TTC549 (cell line): ENCODE measurements at regions not wholly inside any gene's neighbourhood (a gene's known extent, or its start where the extent isn't known, plus 50 kb on each side); places are given as distances from the start of the nearest gene placed in this dataset.
"Not testable (repeated sequence)": the region's sequence is repeated elsewhere in the genome, so short reads cannot be mapped to it uniquely, and the experiment has no call there.

ENCODE experiments used
- FAIRE-seq: peaks from 2 replicates; lab custom pipeline; 2012; peaks lifted over from hg19 to GRCh38; lab: Jason Lieb, UNC

- FAIRE-seq, result no peak
Observed at GRCh38 chr5:121008041-121008440, 543.9 kb downstream of the PRR16 start.

- FAIRE-seq, result no peak
Observed at GRCh38 chr5:121009058-121009457, 545.0 kb downstream of the PRR16 start.

DNA sequence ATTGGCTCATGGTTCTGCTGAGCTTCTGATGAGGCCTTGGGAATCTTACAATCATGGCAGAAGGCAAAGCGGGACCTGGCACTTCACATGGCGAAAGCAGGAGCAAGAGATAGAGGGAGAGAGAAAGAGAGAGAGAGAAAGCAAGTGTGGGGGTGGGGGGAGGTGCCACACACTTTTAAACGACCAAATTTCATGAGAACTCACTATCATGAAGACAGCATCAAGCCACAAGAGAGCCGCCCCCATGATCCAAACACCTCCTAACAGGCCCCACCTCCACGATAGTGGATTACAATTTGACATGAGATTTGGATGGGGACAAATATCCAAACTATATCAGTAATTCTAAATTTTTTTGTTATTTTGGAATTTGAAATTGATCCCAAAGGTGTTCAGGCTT, 553.9 kb downstream of the PRR16 start:
- FAIRE-seq, result no peak

GRCh38 chr5:121019106-121019505, 555.0 kb downstream of the PRR16 start:
- no peak for FAIRE-seq

GRCh38 chr5:121019734-121020133, 555.6 kb downstream of the PRR16 start:
- no peak for FAIRE-seq

DNA sequence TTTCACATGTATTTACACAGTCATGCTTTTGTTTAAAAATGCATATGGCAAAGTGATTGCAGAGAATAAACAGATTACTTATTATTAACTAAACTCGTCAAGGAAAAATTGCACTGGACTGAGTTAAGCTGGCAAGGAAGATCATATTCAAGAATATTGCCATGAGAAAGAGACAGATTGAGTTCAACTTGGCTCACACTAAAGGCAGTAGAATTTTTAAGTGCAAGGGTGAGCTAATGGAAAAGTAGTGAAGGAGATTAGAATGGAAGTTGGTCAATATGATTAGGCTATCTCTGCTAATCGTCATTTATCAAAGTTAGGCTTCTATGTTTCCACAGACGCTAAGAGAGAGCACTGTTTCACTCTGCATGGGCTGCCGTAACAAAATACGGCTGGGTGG, 557.6 kb downstream of the PRR16 start:
- no peak for FAIRE-seq

DNA sequence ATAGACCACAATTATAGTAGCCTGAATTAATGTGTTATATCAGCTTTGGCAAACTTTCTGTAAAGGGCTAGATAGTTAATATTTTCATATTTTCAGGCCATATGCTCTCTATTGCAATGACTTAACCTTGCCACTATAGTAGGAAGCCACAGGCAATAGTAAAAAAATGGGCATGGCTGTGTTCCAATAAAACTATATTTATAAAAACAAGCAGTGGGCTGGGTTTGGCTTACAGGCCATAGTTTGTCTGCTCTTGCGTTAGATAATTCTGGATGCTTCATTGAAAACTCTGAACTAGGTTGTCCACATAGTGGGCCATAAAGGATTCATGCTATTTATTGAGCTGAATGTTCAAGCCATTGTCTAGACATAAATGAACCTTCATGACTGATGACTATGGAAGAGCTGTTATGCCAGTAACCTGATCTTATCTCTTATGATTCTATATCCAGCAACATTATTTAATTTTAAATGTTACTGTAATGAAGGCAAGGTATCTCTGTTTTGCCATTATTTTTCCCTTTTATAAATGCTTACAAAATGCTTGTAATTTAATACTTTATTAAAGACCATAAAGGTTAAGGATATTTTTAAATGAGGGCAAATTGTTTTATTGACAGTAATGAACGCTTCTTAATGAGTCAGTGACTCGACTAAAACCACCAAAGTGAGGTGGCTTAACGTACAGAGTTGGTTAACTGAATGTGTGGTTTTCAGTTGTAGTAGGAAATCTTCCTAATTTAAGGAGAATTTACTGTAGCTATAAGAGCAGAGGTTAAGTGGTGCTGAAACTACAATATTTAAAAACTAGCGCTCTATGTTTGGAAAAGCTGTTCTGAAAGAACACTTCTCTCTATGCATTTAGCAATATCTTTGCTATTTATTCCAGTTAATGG, 560.6 kb downstream of the PRR16 start:
- no peak for FAIRE-seq

DNA sequence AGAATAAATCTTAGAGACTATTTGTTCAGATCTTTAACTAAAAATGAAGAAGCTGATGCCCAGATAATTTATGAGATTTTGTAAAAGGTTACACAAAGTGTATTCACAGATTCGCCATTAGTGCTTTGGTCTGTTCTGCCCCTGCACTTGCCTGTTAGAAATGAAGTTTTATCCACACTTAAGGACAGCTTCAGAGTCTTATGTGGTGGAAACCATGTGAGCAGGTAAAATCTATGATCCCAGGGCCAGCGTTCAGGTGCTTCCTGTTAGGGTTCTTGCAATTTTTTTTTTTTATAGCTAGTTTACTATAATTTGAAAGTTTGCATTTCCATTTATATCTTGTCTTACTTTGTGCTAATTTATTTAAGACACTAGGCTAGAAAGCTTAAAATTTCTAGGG, 561.6 kb downstream of the PRR16 start:
- no peak for FAIRE-seq

GRCh38 chr5:121027636-121028035, 563.5 kb downstream of the PRR16 start:
- no peak for FAIRE-seq

DNA sequence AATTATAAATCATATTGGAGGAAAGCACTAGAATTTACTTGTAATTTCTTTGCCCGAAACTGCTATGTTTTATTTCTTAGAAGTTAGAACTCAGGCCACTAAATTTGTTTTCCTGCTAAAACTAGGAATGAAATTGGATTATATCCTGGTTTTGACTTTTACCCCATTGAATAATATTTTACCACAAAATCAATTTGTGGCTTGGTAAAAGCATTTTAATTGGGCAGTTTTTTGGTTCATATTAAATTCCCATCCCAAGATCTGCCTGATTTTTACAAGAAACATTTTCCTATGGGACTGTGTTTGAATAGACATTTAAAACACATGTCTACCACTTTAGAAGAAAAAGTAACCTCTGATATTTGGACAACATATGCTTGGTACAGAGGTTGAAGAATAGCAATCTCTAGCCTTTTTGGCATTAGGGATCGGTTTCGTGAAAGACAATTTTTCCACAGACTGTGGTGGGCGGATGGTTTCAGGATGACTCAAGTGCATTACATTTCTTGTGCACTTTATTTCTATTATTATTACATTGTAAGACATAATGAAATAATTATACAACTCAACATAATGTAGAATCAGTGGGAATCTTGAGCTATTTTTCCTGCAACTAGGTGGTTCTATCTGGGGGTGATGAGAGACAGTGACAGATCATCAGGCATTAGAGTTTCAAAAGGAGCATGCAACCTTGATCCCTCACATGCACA, 565.6 kb downstream of the PRR16 start:
- no peak for FAIRE-seq

DNA sequence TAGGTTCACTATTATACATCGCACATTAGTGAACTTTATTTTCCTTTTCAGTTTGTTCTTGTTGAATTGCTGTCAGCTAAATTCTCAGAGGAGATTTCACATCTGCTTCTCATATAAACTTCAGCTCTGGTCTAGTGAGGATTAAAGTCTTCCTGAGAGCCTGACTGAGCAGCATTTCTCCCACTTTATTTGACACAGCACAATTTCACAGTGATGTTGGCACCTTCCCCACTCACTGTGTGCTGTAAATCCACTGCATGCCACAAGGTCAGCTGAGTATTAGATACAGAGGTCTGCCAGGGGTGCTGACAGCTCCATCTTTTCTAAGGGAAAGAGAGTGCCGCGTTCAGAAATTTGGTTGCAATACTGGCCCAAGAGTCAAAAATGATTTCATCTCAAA, 567.4 kb downstream of the PRR16 start:
- no peak for FAIRE-seq

- no peak for FAIRE-seq
Observed at GRCh38 chr5:121033334-121033733, 569.2 kb downstream of the PRR16 start.

- no peak for FAIRE-seq
Observed at GRCh38 chr5:121038438-121038837, 574.3 kb downstream of the PRR16 start.

GRCh38 chr5:121049971-121050370, 585.9 kb downstream of the PRR16 start:
- no peak for FAIRE-seq

DNA sequence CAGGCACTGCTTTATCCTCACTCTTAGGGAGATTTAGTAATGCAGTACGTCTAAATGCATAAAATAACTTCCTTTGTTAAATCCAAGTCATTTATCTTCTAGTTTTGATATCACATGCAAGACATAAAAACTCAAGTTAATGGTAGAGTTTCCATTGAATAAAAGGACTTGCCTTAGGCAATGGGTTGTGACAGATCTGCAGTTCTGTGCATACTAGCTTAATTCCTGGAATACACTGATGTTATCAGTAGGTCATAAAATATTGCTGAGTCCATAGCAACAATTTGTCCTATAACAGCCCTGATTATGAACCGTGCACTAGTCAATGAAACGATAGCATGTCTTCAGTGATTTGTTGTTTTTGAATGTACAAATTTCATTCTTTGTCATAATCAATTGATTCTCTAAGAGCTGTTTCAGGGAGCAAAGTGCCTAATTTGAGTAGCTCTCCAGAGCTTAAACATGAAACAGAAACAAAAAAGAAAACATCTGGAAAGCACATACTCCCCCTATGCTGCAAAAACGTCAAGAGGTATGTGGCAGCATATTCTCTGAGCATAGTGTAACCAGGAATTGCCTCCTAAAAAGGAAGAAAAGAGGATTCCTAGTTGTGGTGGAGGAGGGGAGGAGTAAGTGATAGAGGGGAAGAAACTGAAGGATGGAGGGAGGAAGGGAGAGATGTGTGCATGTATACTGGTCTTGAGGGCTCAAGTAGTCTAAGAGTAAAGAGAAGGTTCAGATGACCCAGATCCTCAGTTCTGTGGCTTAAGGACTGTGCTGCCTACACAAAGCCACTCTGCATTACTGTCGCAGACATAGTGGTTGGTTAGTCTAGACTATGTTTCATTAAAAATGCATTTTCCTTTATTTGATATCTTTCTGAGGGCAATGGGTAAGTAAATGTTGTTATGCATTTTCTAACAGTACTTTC, 589.2 kb downstream of the PRR16 start:
- FAIRE-seq, result no peak

DNA sequence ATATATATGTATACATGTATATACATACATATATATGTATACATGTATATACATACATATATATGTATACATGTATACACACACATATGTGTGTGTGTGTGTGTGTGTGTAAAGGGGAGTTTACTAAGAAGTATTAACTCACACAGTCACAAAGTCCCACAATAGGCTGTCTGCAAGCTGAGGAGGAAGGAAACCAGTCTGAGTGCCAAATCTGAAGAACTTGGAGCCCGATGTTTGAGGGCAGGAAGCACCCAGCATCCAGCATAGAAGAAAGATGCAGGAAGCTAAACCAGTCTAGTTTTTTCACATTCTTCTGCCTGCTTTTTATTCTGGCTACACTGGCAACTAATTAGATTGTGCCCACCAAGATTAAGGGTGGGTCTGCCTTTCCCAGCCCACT, 591.5 kb downstream of the PRR16 start:
- no peak for FAIRE-seq

GRCh38 chr5:121064241-121064640, 600.1 kb downstream of the PRR16 start:
- not testable (repeated sequence) for FAIRE-seq

- no peak for FAIRE-seq
Observed at GRCh38 chr5:121086671-121087070, 622.6 kb downstream of the PRR16 start.

GRCh38 chr5:121087560-121087959, 623.5 kb downstream of the PRR16 start:
- no peak for FAIRE-seq

DNA sequence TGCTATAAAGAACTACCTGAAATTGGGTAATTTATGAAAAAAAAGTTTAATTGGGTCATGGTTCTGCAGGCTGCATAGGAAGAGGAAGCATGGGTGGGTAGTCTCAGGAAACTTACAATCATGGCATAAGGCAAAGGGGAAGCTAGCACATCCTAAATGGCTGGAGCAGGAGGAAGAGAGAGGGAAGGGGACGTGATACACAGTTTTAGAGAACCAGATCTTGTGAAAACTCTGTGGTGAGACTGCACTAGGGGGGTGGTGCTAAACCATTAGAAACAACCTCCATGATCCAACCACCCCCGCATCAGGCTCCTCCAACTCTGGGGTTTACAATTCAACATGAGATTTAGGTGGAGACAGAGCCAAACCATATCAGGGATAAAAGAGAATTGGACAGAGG, 624.2 kb downstream of the PRR16 start:
- FAIRE-seq, result no peak

DNA sequence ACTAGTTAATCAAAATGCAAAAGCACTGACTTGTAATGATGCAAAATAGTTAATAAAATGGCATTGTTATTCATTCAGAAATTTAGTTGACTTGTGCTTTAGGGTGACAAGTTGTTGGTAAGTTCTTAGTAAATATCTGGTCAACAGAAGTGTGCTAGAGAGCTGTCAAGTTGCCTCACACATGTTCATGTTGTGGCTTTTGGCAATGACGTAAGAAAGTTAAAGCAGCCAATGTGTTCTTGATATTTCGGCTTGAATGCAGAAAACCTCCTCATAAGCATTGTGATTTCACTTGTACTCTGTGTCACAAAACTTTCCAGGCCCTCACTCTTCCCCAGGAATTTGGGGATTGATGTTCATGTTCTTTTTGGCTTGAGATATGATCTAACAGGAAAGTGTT, 626.7 kb downstream of the PRR16 start:
- no peak for FAIRE-seq

DNA sequence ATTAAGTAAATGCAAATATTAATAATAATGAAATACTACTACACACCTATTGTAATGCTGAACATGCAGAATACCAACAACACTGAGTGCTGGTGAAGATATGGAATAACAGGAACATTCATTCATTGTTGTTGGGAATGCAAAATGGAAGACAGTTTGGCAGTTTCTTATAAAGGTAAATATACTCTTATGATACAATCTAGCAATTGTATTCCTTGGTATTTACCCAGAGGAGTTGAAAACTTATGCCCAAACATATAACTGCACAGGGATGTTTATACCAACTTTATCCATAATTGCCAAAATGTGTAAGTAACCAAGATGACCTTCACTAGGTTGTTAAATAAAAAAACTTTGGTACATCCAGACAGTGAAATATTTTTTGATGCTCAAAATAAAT, 636.8 kb downstream of the PRR16 start:
- FAIRE-seq, result no peak

GRCh38 chr5:121105921-121106320, 641.8 kb downstream of the PRR16 start:
- FAIRE-seq, result no peak
